GM12878 (cell line): ENCODE measurements at regions not wholly inside any gene's neighbourhood (a gene's known extent, or its start where the extent isn't known, plus 50 kb on each side); places are given as distances from the start of the nearest gene placed in this dataset.

Experiments used
- ATAC-seq: fragments of 200-7000 bp; cut with Tn5 transposase; 3 replicates; pipeline ENCODE4 v1.9.1; 2020; ENCODE audit warnings: mild to moderate bottlenecking, moderate library complexity
- BruUV-seq: library from RNA; stranded (reverse); fragments of 400-500 nt; replicated peaks from 2 replicates; lab custom pipeline; 2021; lab: Mats Ljungman, UMichigan
- CTCF ChIA-PET: fragments of 300-600 bp; sonication (Branson Sonifier 250); formaldehyde crosslinking; extraction: SDS; loops from one replicate; lab custom pipeline; 2021; ENCODE audit warnings: inconsistent platforms; lab: Yijun Ruan, JAX
- POLR2A ChIA-PET: fragments of 350-600 bp; formaldehyde crosslinking; extraction: SDS; loops from one replicate; lab custom pipeline; 2021; ENCODE audit warnings: inconsistent platforms; lab: Charles Lee
- RAD21 ChIA-PET: fragments of 300-600 bp; sonication (Branson Sonifier 250); formaldehyde crosslinking; loops from one replicate; lab custom pipeline; 2023; ENCODE audit warnings: antibody characterized with exemption; ENCODE audit not compliant: unreplicated experiment; lab: Charles Lee
- SMC1A ChIA-PET: fragments of 300-600 bp; sonication (Branson Sonifier 250); formaldehyde crosslinking; loops from one replicate; lab custom pipeline; 2023; ENCODE audit not compliant: unreplicated experiment, uncharacterized antibody; lab: Charles Lee
- DNase-seq: peaks from one replicate; pipeline ENCODE4 v3.0.0-alpha.2; 2011; ENCODE audit warnings: low read depth, low spot score
- FAIRE-seq: peaks from 3 replicates; lab custom pipeline; 2011; peaks lifted over from hg19 to GRCh38; lab: Jason Lieb, UNC
- H2AFZ ChIP-seq: 2 replicates; pipeline ENCODE4 v1.6.0; 2011; ENCODE audit warnings: low read depth, low read length, control low read depth; ENCODE audit not compliant: control insufficient read depth
- H3K27ac ChIP-seq: 2 replicates; pipeline ENCODE4 v1.5.1; 2011; ENCODE audit warnings: control low read depth; ENCODE audit not compliant: control insufficient read depth, insufficient read depth
- H3K27me3 ChIP-seq, 2 experiments: replicated peaks in 1 of 2; 2 replicates each; pipeline versions ENCODE4 v1.6.0 to v1.6.1; 2011; ENCODE audit warnings: low read length in 1 of 2; ENCODE audit not compliant: control insufficient read depth in 2 of 2, insufficient read depth in 2 of 2
- H3K36me3 ChIP-seq, 2 experiments: 2 replicates each; pipeline ENCODE4 v1.5.1; 2011; ENCODE audit warnings: low read length in 1 of 2; ENCODE audit not compliant: control insufficient read depth in 2 of 2, insufficient read depth in 2 of 2
- H3K4me1 ChIP-seq: 2 replicates; pipeline ENCODE4 v1.6.1; 2011; ENCODE audit warnings: mild to moderate bottlenecking, low read length, moderate library complexity, mixed read lengths; ENCODE audit not compliant: control insufficient read depth, insufficient read depth
- H3K4me2 ChIP-seq: 2 replicates; pipeline ENCODE4 v1.6.0; 2011; ENCODE audit warnings: control low read depth; ENCODE audit not compliant: control insufficient read depth, insufficient read depth
- H3K4me3 ChIP-seq: fragments of 200-600 bp; sonication (generic); 2 replicates; pipeline ENCODE4 v1.5.1; 2016
- H3K79me2 ChIP-seq: 2 replicates; pipeline ENCODE4 v1.6.0; 2011; ENCODE audit warnings: low read length; ENCODE audit not compliant: control insufficient read depth, insufficient read depth
- H3K9ac ChIP-seq: 2 replicates; pipeline ENCODE4 v1.8.0; 2011; ENCODE audit warnings: low read length, control low read depth, mixed read lengths; ENCODE audit not compliant: control insufficient read depth, insufficient read depth
- H3K9me3 ChIP-seq: replicated peaks from 3 replicates; pipeline ENCODE4 v1.5.1; 2011; ENCODE audit warnings: mild to moderate bottlenecking, low read length; ENCODE audit not compliant: control insufficient read depth, insufficient read depth
- H4K20me1 ChIP-seq: 2 replicates; pipeline ENCODE4 v1.6.0; 2011; ENCODE audit not compliant: control insufficient read depth, insufficient read depth
- BMI1 ChIP-seq: fragments of 450-650 bp; IDR thresholded peaks from 2 replicates; pipeline ENCODE4 v1.6.1; 2016; ENCODE audit warnings: mild to moderate bottlenecking, moderate library complexity, borderline replicate concordance
- BRCA1 ChIP-seq: IDR thresholded peaks from 2 replicates; pipeline ENCODE4 v1.6.1; 2011; ENCODE audit warnings: low read depth, low read length, improper control_type of control experiment
- CUX1 ChIP-seq: IDR thresholded peaks from 2 replicates; pipeline ENCODE4 v1.6.1; 2012; ENCODE audit warnings: improper control_type of control experiment, low read depth, low read length; ENCODE audit not compliant: insufficient replicate concordance
- PML ChIP-seq: IDR thresholded peaks from 2 replicates; pipeline ENCODE4 v1.6.1; 2012; ENCODE audit warnings: low read length, inconsistent platforms
- TBL1XR1 ChIP-seq: IDR thresholded peaks from 2 replicates; pipeline ENCODE4 v1.6.1; 2012; ENCODE audit warnings: low read depth, low read length, improper control_type of control experiment
- TCF7 ChIP-seq: IDR thresholded peaks from 2 replicates; pipeline ENCODE4 v1.6.1; 2014; ENCODE audit warnings: antibody characterized with exemption, borderline replicate concordance
- WGBS: methylation state at CpG from one replicate; pipeline ENCODE4 v1.1.6; 2016; ENCODE audit warnings: low lambda C conversion rate; ENCODE audit not compliant: insufficient replicate concordance, insufficient coverage; ENCODE audit errors: missing lambda C conversion rate; 5-methylcytosine and 5-hydroxymethylcytosine counted together
- in situ Hi-C: fragments of 300-500 bp; cut with MboI; formaldehyde crosslinking; loops from 9 replicates; pipeline ENCODE4 v1.14.3; 2018; ENCODE audit warnings: mixed read lengths
- intact Hi-C: fragments of 100-400 bp; cut with micrococcal nuclease; formaldehyde crosslinking; loops from one replicate; pipeline ENCODE4 v1.14.2; 2022; ENCODE audit not compliant: unreplicated experiment

DNA sequence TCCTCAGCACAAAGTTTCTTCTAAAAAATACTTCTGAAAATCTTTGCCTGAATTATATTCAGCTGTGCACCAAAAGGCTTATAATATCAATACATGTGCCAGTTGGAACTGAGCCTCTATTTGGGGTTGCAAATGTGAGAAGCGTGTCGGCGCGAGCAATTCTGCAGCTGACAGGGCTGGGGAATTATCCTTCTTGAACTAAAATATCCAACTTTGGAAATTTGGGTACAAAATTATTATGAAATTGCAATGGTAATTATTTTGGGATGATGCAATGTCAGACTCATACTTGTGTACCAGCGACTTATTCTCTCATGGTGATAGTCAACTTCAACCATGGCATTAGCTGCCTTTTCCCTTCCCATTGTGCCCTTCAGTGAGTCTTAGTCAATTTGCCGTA is 507.0 kb upstream of the KLF6 start (continued):
- no peak for TF ChIP-seq CUX1
- TF ChIP-seq TBL1XR1: no peak
- TF ChIP-seq TCF7: no peak

- ATAC-seq: no peak
- Histone ChIP-seq H3K27ac (no peak overlapping the region), H3K9me3 (no peaks in the 10 kb centered on the region), H3K36me3 (no peaks in the 10 kb centered on the region), H3K79me2 (no peaks in the 10 kb centered on the region), H2AFZ (no peak overlapping the region), H3K4me3 (no peak overlapping the region), H3K27me3 (no peaks in the 10 kb centered on the region), H3K9ac (no peak overlapping the region), H3K4me1 (no peaks in the 10 kb centered on the region), H3K4me2 (no peak overlapping the region), H4K20me1 (no peaks in the 10 kb centered on the region)
- SMC1A ChIA-PET: no interaction called here
- DNase-seq: no peak
- no peak for FAIRE-seq
- WGBS: 21% methylated on average over 6 of the region's 6 CpGs
- intact Hi-C loops (no loop called here), in situ Hi-C loops (no loop called here)
- no TSS peak for BruUV-seq
- POLR2A ChIA-PET: no interaction called here
- no peak for TF ChIP-seq BRCA1
- TF ChIP-seq PML: no peak
- no peak for TF ChIP-seq BMI1
- RAD21 ChIA-PET: interaction anchor here (0.6 kb wide), 1 partner anchor 838 kb away, joined by 3 read pairs; no protein-coding TSS in a partner anchor
- CTCF ChIA-PET: no interaction called here
These were observed 500.1 kb upstream of the KLF6 start for GRCh38 chr10:4285121-4285520.
